GM19397 (cell line): ENCODE measurements at regions not wholly inside any gene's neighbourhood (a gene's known extent, or its start where the extent isn't known, plus 50 kb on each side); places are given as distances from the start of the nearest gene placed in this dataset.

Experiments
- ATAC-seq: cut with Tn5 transposase; IDR thresholded peaks from one replicate; pipeline ENCODE4 v1.9.1; 2021; ENCODE audit warnings: mild to moderate bottlenecking, moderate library complexity; ENCODE audit not compliant: unreplicated experiment

GRCh38 chr6:2384528-2384927, 139.1 kb upstream of the GMDS start:
- ATAC-seq: no peak

GRCh38 chr6:2381872-2382661, 136.7 kb upstream of the GMDS start:
- no peak for ATAC-seq

DNA sequence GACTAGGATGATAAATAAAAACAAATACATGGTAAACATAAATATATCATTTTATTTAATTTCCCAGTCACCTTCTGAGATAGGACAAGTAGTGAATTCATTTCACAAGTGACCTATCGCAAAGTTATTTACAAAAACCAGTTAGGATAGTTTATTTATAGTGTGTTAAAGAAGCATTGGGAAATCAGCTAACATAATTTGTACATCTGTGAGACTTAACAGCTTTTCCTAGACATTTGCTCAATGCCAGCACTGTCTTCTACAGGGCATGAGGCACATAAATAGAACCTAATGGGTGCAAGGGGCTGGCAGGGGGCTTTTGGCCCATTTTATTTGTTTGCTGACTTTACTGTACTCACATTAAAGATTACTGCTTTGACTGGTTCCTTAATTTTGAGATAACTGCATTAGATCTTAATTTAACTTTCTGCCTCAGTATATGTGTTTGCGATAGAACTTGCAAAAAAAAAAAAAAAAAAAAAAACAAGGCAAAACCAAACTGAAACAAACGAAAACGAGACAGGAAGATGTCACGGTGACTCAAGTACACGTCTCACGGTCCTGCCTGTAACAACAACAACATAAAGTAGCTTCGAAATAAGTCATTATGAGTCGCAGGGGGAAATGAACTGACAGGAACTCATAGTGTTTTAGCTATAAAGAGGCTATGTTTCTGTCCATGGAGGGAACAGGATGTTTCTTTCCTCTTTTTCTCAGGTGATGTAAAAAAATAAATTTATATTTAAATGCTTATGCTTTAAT, 133.7 kb upstream of the GMDS start:
- ATAC-seq: no peak

DNA sequence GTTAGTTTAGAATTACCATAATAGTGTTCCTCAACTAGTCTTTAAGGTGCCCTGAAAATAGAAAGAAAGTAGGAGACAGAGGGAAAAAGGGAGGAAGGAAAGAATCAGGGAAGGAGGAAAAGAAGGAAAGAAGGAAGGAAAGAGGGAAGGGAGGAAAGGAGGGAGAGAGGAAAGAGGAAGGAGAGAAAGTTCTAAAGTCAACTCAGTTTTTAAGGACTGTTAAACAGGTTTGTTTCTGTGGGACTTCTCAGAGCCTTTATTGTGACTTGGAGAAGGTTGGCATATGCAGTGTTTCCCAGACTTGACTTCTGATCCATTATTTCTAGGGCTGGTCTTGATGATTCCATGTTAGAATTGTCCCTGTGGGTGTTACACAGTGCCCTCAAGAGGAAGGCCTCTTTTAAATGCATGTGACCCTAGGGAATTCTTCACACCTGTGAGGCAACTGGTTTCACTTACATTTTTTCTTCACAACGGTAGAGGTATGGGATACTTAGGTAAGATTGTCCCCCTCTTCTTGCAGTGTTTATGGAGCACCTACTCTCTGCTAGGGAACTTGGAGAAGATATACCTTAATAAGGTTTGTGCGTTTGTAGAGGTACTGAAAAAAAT, 132.7 kb upstream of the GMDS start:
- no peak for ATAC-seq

DNA sequence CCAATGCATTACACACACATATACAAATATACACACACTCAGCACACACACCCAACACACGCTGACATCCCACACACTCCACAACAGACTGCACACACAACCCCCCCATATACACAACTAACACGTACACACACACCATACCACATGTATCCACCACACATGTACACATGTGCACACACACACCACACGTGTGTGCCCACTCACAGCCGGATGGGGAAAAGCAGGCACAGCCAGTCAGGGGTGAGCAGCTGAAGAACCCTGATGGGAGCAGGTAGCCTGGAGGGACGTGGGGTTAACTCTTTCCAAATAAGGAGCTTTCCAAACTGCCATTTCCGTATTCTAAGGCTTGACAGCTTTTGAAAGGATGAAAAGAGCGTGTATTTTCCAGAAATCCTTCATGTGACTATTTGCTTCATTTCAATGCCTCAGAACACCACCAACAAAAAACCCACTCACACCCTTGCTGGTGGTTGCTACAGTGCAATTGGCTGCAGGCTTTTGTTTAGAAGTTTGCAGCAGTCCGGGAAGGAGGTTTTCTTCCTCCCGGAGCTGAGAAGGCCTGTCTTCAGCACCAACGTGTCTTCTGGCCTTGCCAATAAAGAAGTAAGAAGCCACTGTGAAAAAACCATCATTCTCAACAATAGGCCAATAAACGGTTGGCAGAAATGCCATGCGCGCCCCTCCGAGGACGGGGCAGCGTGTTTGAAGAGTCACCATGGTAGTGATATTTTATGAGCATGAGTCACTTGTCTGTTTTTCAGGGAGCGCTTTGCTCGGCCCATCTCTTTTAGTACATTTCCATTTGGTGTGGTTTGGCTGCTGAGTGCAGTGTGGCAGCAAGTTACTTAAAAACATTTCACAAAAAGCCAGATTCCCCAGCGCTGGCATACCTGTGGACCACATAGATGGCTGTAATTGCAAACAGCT, 131.3 kb upstream of the GMDS start:
- ATAC-seq: no peak

GRCh38 chr6:2375443-2375842, 130.0 kb upstream of the GMDS start:
- ATAC-seq: no peak

- no peak for ATAC-seq
Observed at GRCh38 chr6:2369606-2370005, 124.2 kb upstream of the GMDS start.

GRCh38 chr6:2363211-2363610, 117.8 kb upstream of the GMDS start:
- ATAC-seq: no peak

GRCh38 chr6:2361195-2361594, 115.8 kb upstream of the GMDS start:
- ATAC-seq: no peak

DNA sequence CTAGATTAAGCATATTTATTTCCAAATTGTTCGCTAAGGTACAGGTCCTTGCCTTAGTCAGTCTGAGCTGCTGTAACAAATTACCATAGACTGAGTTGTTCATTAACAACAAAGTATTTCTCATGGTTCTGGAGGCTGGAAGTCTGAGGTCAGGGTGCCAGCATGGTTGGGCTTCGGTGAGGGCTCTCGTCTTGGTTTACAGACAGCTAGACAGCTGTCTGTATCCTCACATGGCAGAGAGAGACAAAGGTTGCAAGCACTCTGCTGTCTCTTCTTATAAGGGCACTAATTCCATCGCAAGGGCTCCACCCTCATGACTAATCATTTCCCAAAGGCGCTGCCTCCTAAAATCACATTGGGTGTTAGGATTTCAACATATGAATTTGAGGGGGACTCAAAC, 115.3 kb upstream of the GMDS start:
- no peak for ATAC-seq

DNA sequence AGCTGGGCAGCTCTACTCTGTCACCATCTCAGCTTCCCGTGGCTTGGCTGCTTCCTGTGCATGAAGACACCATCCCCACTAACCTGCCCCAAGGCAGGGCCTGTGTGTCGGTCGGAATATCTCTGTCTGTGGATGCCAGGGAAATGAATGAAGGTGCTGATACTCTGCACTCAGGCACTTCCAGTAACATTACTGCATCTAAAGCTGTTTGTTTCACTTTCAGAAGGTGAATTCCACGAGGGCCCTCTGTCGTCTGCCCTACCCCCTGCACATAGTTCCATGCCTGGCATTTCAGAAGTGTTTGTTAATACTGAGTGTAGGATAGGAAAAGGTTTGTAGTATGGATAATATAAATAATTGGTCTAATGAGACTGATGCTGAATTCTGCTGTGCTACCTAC, 114.7 kb upstream of the GMDS start:
- no peak for ATAC-seq

- ATAC-seq: no peak
Observed at GRCh38 chr6:2355150-2355549, 109.7 kb upstream of the GMDS start.

- ATAC-seq: no peak
Observed at GRCh38 chr6:2354138-2354491, 108.7 kb upstream of the GMDS start.

- no peak for ATAC-seq
Observed at GRCh38 chr6:2353412-2354137, 108.2 kb upstream of the GMDS start.

DNA sequence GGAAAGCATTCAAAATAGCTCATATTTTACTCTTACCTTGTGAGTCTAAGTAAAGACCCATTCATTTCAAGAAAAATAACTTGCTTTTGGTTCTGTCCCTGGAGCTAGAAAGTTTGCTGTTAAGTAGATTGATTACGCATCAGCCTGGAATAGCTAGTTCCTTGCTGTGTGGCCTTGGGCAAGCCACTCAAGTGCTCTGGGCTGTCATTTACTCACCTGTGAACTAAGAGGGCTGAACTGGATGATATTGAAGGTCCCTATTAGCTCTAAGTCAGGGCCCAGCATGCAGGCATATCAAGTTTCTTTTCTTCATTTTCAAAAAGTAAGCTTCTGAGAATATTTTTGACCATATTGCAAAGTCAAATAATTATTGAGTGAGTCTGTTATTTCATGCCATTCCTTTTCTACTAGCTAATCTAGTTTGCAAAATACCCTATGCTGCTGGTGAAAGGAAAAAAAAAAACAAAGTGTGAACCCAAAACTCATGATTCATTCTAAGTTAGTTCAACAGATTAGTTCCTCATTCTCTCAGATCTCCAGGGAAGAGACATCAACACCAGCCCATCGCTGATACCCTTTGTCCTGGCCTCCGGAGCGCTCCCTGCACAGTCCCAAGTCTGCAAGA, 106.5 kb upstream of the GMDS start:
- no peak for ATAC-seq

DNA sequence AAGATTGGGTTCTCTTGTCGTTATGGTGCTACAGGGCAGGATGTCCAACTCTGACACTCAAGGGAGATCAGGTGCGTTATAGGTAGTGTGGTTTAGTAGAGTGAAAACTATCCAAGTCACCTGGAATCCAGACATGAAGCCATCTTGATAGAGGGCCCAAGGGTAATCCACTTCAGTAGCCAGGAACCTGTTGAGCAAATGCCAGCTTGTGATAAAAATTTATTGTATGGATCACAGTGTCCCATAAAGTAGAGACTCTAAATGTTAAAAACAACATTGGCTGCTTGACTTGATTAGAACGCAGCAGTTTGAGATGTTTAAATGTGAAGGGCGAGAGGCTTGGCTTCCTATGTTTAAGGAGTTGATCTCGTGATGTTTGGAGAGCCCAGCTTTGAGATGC, 105.7 kb upstream of the GMDS start:
- ATAC-seq: no peak

GRCh38 chr6:2346078-2346477, 100.7 kb upstream of the GMDS start:
- ATAC-seq: no peak

GRCh38 chr6:2344319-2344905, 99.0 kb upstream of the GMDS start:
- ATAC-seq: no peak

DNA sequence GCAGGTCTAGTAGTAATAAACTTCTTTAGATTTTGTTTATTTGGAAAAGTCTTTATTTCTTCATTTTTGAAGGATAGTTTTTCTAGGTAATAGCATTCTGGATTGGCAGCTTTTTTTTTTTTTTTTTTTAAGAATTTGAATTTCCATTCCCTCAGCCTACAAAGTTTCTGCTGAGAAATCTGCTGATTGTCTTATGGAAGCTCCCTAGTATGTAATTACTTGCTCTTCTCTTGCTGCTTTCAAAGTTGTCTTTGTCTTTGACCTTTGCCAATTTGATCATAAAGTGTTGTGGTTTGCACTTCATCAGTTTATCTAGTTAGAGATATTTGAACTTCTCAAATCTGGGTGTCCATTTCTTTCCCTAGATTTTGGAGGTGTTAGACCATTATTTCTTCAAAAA, 82.2 kb upstream of the GMDS start:
- ATAC-seq: no peak
